Uterus (tissue), 2 donors: ENCODE measurements at regions not wholly inside any gene's neighbourhood (a gene's known extent, or its start where the extent isn't known, plus 50 kb on each side); places are given as distances from the start of the nearest gene placed in this dataset.

Experiments used
- POLR2A ChIP-seq, 2 donors: fragments of 450-650 bp; IDR thresholded peaks; one replicate each; pipeline ENCODE4 v1.6.1; 2016; ENCODE audit warnings: antibody characterized with exemption in 2 of 2, mild to moderate bottlenecking in 1 of 2, moderate library complexity in 1 of 2
- TF ChIP-seq, protein P1 (sequence below), 4 experiments: fragments of 200-600 bp in 2 of 4; fragments of 450-650 bp in 2 of 4; sonication (generic) in 2 of 4; IDR thresholded peaks; one replicate each; pipeline ENCODE4 v1.5.1; 2016 to 2019; ENCODE audit warnings: antibody characterized with exemption in 4 of 4, mild to moderate bottlenecking in 2 of 4, moderate library complexity in 1 of 4

DNA sequence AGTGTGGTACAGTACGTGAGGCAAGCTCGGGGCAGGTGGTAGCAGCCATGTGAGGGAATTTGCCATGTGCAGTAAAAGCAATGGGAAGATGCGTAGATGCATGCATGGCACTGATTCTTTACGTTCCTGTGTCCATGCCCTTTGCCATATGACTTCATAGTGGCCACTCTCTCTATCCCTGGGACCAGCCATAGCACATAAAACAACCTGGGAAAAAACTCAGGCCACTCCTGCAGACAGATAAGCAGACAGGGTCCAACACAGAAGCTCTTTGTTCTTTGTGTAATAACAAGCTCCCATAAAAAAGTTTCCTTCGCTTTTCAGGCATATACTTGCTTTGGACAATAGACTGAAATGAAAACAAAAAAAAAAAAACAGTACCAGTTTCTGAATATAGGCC is 622.4 kb upstream of the POM121L12 start:
- TF ChIP-seq, protein P1, sequence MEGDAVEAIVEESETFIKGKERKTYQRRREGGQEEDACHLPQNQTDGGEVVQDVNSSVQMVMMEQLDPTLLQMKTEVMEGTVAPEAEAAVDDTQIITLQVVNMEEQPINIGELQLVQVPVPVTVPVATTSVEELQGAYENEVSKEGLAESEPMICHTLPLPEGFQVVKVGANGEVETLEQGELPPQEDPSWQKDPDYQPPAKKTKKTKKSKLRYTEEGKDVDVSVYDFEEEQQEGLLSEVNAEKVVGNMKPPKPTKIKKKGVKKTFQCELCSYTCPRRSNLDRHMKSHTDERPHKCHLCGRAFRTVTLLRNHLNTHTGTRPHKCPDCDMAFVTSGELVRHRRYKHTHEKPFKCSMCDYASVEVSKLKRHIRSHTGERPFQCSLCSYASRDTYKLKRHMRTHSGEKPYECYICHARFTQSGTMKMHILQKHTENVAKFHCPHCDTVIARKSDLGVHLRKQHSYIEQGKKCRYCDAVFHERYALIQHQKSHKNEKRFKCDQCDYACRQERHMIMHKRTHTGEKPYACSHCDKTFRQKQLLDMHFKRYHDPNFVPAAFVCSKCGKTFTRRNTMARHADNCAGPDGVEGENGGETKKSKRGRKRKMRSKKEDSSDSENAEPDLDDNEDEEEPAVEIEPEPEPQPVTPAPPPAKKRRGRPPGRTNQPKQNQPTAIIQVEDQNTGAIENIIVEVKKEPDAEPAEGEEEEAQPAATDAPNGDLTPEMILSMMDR (IDR thresholded peaks at IDR 0.05) = no peak
- TF ChIP-seq POLR2A (IDR thresholded peaks at IDR 0.05) = no peak
